HepG2 (cell line): ENCODE measurements at regions not wholly inside any gene's neighbourhood (a gene's known extent, or its start where the extent isn't known, plus 50 kb on each side); places are given as distances from the start of the nearest gene placed in this dataset.

ENCODE experiments used
- ATF6 ChIP-seq: sonication (generic); formaldehyde crosslinking; conservative IDR thresholded peaks from 2 replicates; pipeline ENCODE4 v1.4.0; 2020; ENCODE audit warnings: missing genetic modification reagents
- CBX2 ChIP-seq, 2 experiments: fragments of 200-600 bp in 1 of 2; sonication (generic); formaldehyde crosslinking in 1 of 2; IDR thresholded peaks; 2 replicates each; pipeline versions ENCODE4 v1.7.0 to v1.8.1; 2018 to 2022; ENCODE audit warnings: low read depth in 2 of 2, low read length in 1 of 2, mild to moderate bottlenecking in 1 of 2, missing genetic modification reagents in 1 of 2
- CC2D1A ChIP-seq: sonication (generic); formaldehyde crosslinking; IDR thresholded peaks from 2 replicates; pipeline ENCODE4 v1.8.1; 2023; ENCODE audit warnings: mild to moderate bottlenecking, missing genetic modification reagents
- CTCF ChIP-seq: sonication (generic); formaldehyde crosslinking; IDR thresholded peaks from 2 replicates; pipeline ENCODE4 v1.5.0; 2020; ENCODE audit warnings: mild to moderate bottlenecking, missing genetic modification reagents, moderate library complexity
- MAFK ChIP-seq, 2 experiments: IDR thresholded peaks in 1 of 2; conservative IDR thresholded peaks in 1 of 2; 2 replicates each; pipeline ENCODE4 v1.6.1; 2011; ENCODE audit warnings: improper control_type of control experiment in 2 of 2, low read length in 2 of 2
- SALL1 ChIP-seq: sonication (generic); formaldehyde crosslinking; IDR thresholded peaks from 2 replicates; pipeline ENCODE4 v1.8.0; 2022; ENCODE audit warnings: mild to moderate bottlenecking, missing genetic modification reagents
- STAT6 ChIP-seq: sonication (generic); formaldehyde crosslinking; IDR thresholded peaks from 2 replicates; pipeline ENCODE4 v1.4.0; 2020; ENCODE audit warnings: missing genetic modification reagents, mild to moderate bottlenecking, borderline replicate concordance
- TAF1 ChIP-seq: sonication (generic); formaldehyde crosslinking; IDR thresholded peaks from 2 replicates; pipeline ENCODE4 v1.4.0; 2020; ENCODE audit warnings: missing genetic modification reagents
- YY1 ChIP-seq: IDR thresholded peaks from 2 replicates; pipeline ENCODE4 v1.6.1; 2011; ENCODE audit warnings: low read length, low read depth, moderate library complexity, mild to moderate bottlenecking; ENCODE audit not compliant: insufficient read depth, insufficient replicate concordance
- TF ChIP-seq, protein P1 (sequence below): IDR thresholded peaks from 2 replicates; pipeline ENCODE4 v1.6.1; 2016; ENCODE audit warnings: control low read depth

DNA sequence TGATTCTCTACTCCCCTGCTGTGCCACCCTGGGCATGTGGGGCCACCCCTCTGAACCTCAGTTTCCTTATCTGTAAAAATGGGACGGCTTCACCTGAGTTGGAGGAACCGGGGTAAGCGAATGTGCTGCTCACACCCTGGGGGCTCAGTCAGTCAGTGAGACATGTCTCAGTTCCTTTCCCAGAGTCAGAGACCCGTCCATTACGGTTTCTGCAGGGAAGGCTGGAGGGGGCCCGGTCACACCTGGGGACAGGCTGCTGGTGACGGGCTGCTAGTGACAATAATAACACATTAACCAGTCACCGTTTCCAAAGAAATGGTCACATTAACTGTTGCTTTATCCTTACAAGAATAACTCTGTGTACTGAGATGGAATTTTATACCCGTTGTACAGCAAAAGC lies 282.4 kb downstream of the NSG2 start:
- TF ChIP-seq ATF6 (CRISPR knock-in tag) (no peak), CC2D1A (CRISPR knock-in tag) (no peak), CTCF (no peak), STAT6 (CRISPR knock-in tag) (no peak), SALL1 (CRISPR knock-in tag) (no peak), TAF1 (CRISPR knock-in tag) (no peak), MAFK (conservative IDR thresholded peaks at IDR 0.05 in 1 of 2, IDR thresholded peaks at IDR 0.05 in 1 of 2; ENCODE audit: low read length in 2 of 2) (no peak), CBX2 (IDR thresholded peaks at IDR 0.05; ENCODE audit: low read depth, low read length) (no peak), CBX2 (CRISPR knock-in tag; IDR thresholded peaks at IDR 0.05; ENCODE audit: low read depth) (no peak), YY1 (no peak)
- TF ChIP-seq, protein P1, sequence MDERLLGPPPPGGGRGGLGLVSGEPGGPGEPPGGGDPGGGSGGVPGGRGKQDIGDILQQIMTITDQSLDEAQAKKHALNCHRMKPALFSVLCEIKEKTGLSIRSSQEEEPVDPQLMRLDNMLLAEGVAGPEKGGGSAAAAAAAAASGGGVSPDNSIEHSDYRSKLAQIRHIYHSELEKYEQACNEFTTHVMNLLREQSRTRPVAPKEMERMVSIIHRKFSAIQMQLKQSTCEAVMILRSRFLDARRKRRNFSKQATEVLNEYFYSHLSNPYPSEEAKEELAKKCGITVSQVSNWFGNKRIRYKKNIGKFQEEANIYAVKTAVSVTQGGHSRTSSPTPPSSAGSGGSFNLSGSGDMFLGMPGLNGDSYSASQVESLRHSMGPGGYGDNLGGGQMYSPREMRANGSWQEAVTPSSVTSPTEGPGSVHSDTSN, result no peak
